ENCODE measurements at regions not wholly inside any gene's neighbourhood (a gene's known extent, or its start where the extent isn't known, plus 50 kb on each side); places are given as distances from the start of the nearest gene placed in this dataset.
A peak's percentile ranks its signal among the peaks of the same experiment; 100 is the strongest.

DNA sequence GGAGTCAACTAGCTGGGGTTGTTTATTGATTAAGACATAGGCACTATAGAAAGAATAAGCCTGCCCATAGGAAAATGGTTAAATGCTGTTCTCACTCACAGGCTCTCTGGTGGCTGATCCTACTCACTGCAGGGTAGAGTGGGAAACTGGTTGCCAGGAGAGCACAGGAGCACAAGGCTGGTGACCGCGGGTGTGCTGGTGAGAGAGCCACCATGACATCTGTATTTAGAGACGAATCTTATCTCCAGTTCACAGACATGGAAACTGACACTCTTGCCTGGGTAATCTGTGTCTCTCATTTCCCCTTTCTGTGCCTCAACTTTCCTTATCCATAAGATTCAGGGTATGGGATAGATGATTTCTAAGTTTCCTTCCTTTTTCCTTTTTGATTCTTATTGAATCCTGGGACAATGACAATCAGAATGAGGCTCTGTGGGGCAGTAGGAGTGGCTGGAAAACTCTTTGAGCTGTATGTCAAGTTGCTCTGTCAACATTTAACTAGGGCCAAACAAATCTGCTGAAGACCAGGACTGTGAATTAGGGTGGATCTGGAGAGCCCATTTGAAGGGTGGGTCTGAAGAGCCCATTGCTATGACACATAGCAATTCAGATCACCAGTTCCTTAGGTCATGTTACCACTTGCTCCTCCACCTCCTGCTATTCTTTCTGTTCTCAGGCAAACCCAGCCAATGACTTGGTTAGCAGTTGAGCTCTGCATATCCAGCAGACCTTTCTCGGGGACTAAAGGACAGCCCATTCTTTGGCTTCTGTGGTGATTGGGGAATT is 286.1 kb upstream of the TBL1XR1 start:
- TF ChIP-seq, protein P1, sequence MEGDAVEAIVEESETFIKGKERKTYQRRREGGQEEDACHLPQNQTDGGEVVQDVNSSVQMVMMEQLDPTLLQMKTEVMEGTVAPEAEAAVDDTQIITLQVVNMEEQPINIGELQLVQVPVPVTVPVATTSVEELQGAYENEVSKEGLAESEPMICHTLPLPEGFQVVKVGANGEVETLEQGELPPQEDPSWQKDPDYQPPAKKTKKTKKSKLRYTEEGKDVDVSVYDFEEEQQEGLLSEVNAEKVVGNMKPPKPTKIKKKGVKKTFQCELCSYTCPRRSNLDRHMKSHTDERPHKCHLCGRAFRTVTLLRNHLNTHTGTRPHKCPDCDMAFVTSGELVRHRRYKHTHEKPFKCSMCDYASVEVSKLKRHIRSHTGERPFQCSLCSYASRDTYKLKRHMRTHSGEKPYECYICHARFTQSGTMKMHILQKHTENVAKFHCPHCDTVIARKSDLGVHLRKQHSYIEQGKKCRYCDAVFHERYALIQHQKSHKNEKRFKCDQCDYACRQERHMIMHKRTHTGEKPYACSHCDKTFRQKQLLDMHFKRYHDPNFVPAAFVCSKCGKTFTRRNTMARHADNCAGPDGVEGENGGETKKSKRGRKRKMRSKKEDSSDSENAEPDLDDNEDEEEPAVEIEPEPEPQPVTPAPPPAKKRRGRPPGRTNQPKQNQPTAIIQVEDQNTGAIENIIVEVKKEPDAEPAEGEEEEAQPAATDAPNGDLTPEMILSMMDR (IDR thresholded peaks at IDR 0.05; ENCODE audit: low read depth, low read length, missing control alignments) = peak; percentile 13
- no peak overlapping the region for H3K4me3 ChIP-seq (replicated peaks; ENCODE audit: low read depth, low read length)
- DNase-seq (ENCODE audit: extremely low read depth, low read depth) = no peak

DNA sequence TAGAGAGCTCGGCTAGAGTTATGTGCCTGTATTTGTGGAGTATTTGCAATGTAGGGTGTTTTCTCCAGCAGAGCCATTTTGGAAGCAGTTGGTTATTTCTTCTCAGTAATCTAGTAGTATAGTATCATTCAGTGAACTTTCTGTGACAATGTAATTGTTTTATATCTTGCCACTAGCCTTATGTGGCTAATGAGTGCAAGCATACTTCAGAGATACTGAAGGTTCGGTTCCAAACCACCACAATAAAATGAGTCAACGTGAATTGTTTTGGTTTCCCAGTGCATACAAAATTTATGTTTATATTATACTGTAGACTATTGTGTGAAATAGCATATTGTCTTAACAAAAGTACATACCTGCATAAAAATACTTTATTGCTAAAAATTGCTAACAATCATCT is 286.9 kb upstream of the TBL1XR1 start:
- H3K4me3 ChIP-seq (replicated peaks; ENCODE audit: low read depth, low read length) = no peak overlapping the region
- no peak for DNase-seq (ENCODE audit: extremely low read depth, low read depth)
- TF ChIP-seq, protein P1 (IDR thresholded peaks at IDR 0.05; ENCODE audit: low read depth, low read length, missing control alignments) = no peak

DNA sequence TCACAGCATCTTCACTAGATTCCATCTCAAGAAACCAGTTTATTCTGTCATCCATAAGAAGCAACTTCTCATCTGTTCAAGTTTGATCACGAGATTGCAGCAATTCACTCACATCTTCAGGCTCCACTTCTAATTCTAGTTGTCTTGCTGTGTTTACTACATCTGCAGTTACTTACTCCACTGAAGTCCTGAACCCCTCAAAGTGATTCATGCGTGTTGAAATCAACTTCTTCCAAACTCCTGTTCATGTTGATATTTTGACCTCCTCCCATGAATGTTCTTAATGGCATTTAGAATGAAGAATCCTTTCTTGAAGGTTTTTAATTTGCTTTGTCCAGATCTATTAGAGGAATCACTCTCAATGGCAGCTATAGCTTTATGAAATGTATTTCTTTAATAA is 287.6 kb upstream of the TBL1XR1 start:
- DNase-seq (ENCODE audit: extremely low read depth, low read depth) = no peak
- no peak overlapping the region for H3K4me3 ChIP-seq (replicated peaks; ENCODE audit: low read depth, low read length)
- TF ChIP-seq, protein P1 (IDR thresholded peaks at IDR 0.05; ENCODE audit: low read depth, low read length, missing control alignments) = no peak

DNA sequence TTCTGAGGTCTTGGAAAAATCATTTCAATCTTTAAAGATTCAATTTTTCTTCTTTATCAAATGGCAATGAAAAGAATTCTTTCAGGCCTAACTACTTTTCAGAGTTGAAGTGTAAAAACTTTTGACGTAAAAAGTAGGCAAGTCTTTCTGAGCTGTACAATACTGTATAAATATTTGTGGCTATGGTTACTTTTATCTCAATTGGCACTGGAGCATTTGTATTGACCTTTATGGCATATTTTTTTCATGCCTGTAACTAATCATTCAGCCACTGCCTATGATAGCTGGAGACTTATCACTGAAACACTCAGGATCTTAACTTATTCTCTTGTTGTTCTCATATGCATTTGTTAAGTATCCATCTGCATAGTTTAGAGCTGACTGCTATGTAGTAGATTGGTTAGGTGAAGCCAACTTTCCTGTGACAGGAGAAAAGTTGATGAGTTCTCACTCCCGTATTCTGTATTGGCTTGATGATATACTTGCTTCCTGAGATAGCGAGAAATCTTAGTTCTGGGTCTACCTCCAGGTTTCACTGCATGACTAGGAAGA is 290.4 kb upstream of the TBL1XR1 start:
- no peak for DNase-seq (ENCODE audit: extremely low read depth, low read depth)
- TF ChIP-seq, protein P1 (IDR thresholded peaks at IDR 0.05; ENCODE audit: low read depth, low read length, missing control alignments) = no peak
- no peak overlapping the region for H3K4me3 ChIP-seq (replicated peaks; ENCODE audit: low read depth, low read length)

DNA sequence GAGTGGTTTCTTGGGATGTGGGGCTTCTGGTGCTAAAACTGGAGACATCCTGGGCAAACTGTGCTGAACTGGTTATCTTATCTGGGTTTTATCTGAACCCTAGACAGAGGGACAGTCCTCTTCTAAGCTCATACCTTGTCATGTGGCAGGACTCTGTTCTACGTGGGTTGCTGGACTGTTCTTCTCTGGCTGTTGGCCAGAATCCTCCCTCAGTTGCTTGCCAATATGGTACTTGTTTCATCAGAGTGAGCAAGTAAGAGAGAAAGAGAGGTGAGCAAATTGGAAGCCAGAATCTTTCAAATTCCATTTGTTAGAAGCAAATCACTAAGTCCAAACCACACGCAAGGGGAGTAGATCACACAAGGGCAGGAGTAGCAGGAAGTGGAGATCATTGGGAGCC is 291.5 kb upstream of the TBL1XR1 start:
- no peak overlapping the region for H3K4me3 ChIP-seq (replicated peaks; ENCODE audit: low read depth, low read length)
- TF ChIP-seq, protein P1 (IDR thresholded peaks at IDR 0.05; ENCODE audit: low read depth, low read length, missing control alignments) = no peak
- DNase-seq (ENCODE audit: extremely low read depth, low read depth) = no peak

DNA sequence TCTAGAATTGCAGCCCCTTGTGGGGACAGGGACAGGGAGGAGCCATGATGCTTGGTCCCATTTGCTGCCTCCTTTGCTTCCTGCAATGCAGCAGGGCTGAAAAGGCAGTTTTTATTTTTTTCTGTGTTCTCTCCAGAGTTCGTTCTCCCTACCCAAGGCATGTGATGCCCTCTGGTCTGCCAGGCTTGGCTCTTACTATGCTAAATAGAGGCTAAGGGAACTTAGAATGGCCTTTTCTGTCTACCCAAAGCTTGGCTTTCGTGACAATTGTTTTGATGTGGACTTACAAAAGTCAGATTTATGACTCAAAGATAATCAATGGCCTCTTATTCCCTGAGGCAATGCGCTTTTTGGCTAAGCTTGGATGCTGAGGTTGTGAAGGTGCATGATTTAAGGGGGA is 293.3 kb upstream of the TBL1XR1 start:
- TF ChIP-seq, protein P1 (IDR thresholded peaks at IDR 0.05; ENCODE audit: low read depth, low read length, missing control alignments) = no peak
- no peak for DNase-seq (ENCODE audit: extremely low read depth, low read depth)
- H3K4me3 ChIP-seq (replicated peaks; ENCODE audit: low read depth, low read length) = no peak overlapping the region

Measured in HFF-Myc (cell line).